H1 (cell line): ENCODE measurements at regions not wholly inside any gene's neighbourhood (a gene's known extent, or its start where the extent isn't known, plus 50 kb on each side); places are given as distances from the start of the nearest gene placed in this dataset.

Source experiments
- CHD1 ChIP-seq: IDR thresholded peaks from 2 replicates; pipeline ENCODE4 v1.6.1; 2012; ENCODE audit warnings: low read depth, low read length, improper control_type of control experiment
- JUND ChIP-seq: IDR thresholded peaks from 2 replicates; pipeline ENCODE4 v1.6.1; 2011; ENCODE audit warnings: mild to moderate bottlenecking, improper control_type of control experiment, low read length
- RNF2 ChIP-seq: fragments of 200-900, 300-1000 bp; sonication (generic); IDR thresholded peaks from 2 replicates; pipeline ENCODE4 v1.7.1; 2016; ENCODE audit warnings: borderline replicate concordance, low read depth, mild to moderate bottlenecking, antibody characterized with exemption, low read length; ENCODE audit not compliant: poor library complexity, severe bottlenecking; ENCODE audit errors: missing control alignments
- SIRT6 ChIP-seq: IDR thresholded peaks from one replicate; pipeline ENCODE4 v1.7.1; 2012; ENCODE audit warnings: low read length, inconsistent platforms

GRCh38 chr2:147714582-147714981 lies 130.2 kb upstream of the ACVR2A start (continued):
- TF ChIP-seq RNF2, result no peak
- TF ChIP-seq SIRT6, result no peak
- no peak for TF ChIP-seq CHD1
- no peak for TF ChIP-seq JUND
- TF ChIP-seq, all 59 proteins: peak for 0
